RWPE2 (cell line): ENCODE measurements at regions not wholly inside any gene's neighbourhood (a gene's known extent, or its start where the extent isn't known, plus 50 kb on each side); places are given as distances from the start of the nearest gene placed in this dataset.

Source experiments
- ATAC-seq: fragments of 200-7000 bp; cut with Tn5 transposase; 3 replicates; pipeline ENCODE4 v1.9.1; 2021; ENCODE audit warnings: low read depth
- DNase-seq: peaks from one replicate; pipeline ENCODE4 v3.0.0-alpha.2; 2020; ENCODE audit warnings: low spot score
- H3K27ac ChIP-seq: fragments of 450-650 bp; 2 replicates; pipeline ENCODE4 v1.5.1; 2017; ENCODE audit warnings: mild to moderate bottlenecking; ENCODE audit not compliant: poor library complexity, severe bottlenecking
- H3K27me3 ChIP-seq: fragments of 250-450 bp; sonication (Bioruptor Pico); 2 replicates; pipeline ENCODE4 v1.5.1; 2021; ENCODE audit warnings: mild to moderate bottlenecking, moderate library complexity; ENCODE audit not compliant: insufficient read depth, poor library complexity, severe bottlenecking
- H3K36me3 ChIP-seq: fragments of 250-450 bp; sonication (Bioruptor Pico); 2 replicates; pipeline ENCODE4 v1.5.1; 2020; ENCODE audit warnings: low read depth, mild to moderate bottlenecking, moderate library complexity
- H3K4me1 ChIP-seq: fragments of 250-450 bp; sonication (Bioruptor Pico); 2 replicates; pipeline ENCODE4 v1.5.1; 2021; ENCODE audit warnings: mild to moderate bottlenecking, moderate library complexity; ENCODE audit not compliant: insufficient read depth, poor library complexity, severe bottlenecking
- H3K4me3 ChIP-seq: fragments of 250-450 bp; sonication (Bioruptor Pico); 2 replicates; pipeline ENCODE4 v1.5.1; 2021; ENCODE audit warnings: mild to moderate bottlenecking, moderate library complexity; ENCODE audit not compliant: severe bottlenecking
- H3K9me3 ChIP-seq: fragments of 250-450 bp; sonication (Bioruptor Pico); 2 replicates; pipeline ENCODE4 v1.5.1; 2021; ENCODE audit warnings: mild to moderate bottlenecking, moderate library complexity; ENCODE audit not compliant: severe bottlenecking
- CTCF ChIP-seq: fragments of 450-650 bp; IDR thresholded peaks from one replicate; pipeline ENCODE4 v1.5.1; 2017; ENCODE audit warnings: mild to moderate bottlenecking, moderate library complexity; ENCODE audit not compliant: poor library complexity, severe bottlenecking

- no peak overlapping the region for H3K4me3 ChIP-seq
- H3K9me3 ChIP-seq: no peaks in the 10 kb centered on the region
- DNase-seq (no peak), ATAC-seq (no peak)
- H3K27me3 ChIP-seq: no peaks in the 10 kb centered on the region
- H3K36me3 ChIP-seq: no peaks in the 10 kb centered on the region
- TF ChIP-seq CTCF: no peak
- H3K27ac ChIP-seq: no peak overlapping the region
- H3K4me1 ChIP-seq: peaks cover 15% of the 10 kb centered on the region
Observed at GRCh38 chr2:67267241-67267640, 129.9 kb upstream of the ETAA1 start.

- ATAC-seq (peak; percentile 89), DNase-seq (no peak)
- H3K27ac ChIP-seq: no peak overlapping the region
- no peaks in the 10 kb centered on the region for H3K36me3 ChIP-seq
- H3K9me3 ChIP-seq: no peaks in the 10 kb centered on the region
- H3K4me1 ChIP-seq: peaks cover 15% of the 10 kb centered on the region
- no peak for TF ChIP-seq CTCF
- H3K4me3 ChIP-seq: no peak overlapping the region
- H3K27me3 ChIP-seq: no peaks in the 10 kb centered on the region
Observed at GRCh38 chr2:67268797-67269196, 128.3 kb upstream of the ETAA1 start.

GRCh38 chr2:67272195-67272594, 124.9 kb upstream of the ETAA1 start:
- DNase-seq (no peak), ATAC-seq (peak; percentile 35; the same call in 1 of the 3 replicates)

GRCh38 chr2:67277450-67277849, 119.7 kb upstream of the ETAA1 start:
- ATAC-seq: no peak
- H3K9me3 ChIP-seq: no peaks in the 10 kb centered on the region

More at GRCh38 chr2:67272195-67272594, 124.9 kb upstream of the ETAA1 start:
- H3K9me3 ChIP-seq: no peaks in the 10 kb centered on the region
- no peak overlapping the region for H3K4me3 ChIP-seq
- H3K36me3 ChIP-seq: no peaks in the 10 kb centered on the region
- H3K27me3 ChIP-seq: no peaks in the 10 kb centered on the region
- H3K4me1 ChIP-seq: peaks cover 15% of the 10 kb centered on the region
- TF ChIP-seq CTCF: no peak
- no peak overlapping the region for H3K27ac ChIP-seq

GRCh38 chr2:67281101-67281500, 116.0 kb upstream of the ETAA1 start:
- Histone ChIP-seq H3K27me3 (no peaks in the 10 kb centered on the region), H3K36me3 (no peaks in the 10 kb centered on the region), H3K9me3 (no peaks in the 10 kb centered on the region), H3K4me3 (no peak overlapping the region), H3K4me1 (no peaks in the 10 kb centered on the region), H3K27ac (no peak overlapping the region)
- DNase-seq: no peak
- ATAC-seq: no peak
- no peak for TF ChIP-seq CTCF

More at GRCh38 chr2:67277450-67277849, 119.7 kb upstream of the ETAA1 start:
- Histone ChIP-seq H3K36me3 (no peaks in the 10 kb centered on the region), H3K27me3 (no peaks in the 10 kb centered on the region), H3K4me3 (no peak overlapping the region), H3K4me1 (no peaks in the 10 kb centered on the region), H3K27ac (no peak overlapping the region)
- TF ChIP-seq CTCF: no peak
- no peak for DNase-seq
